Spleen (tissue), 11 donors: ENCODE measurements at regions not wholly inside any gene's neighbourhood (a gene's known extent, or its start where the extent isn't known, plus 50 kb on each side); places are given as distances from the start of the nearest gene placed in this dataset.
"Not testable (repeated sequence)": the region's sequence is repeated elsewhere in the genome, so short reads cannot be mapped to it uniquely, and the experiment has no call there.

ENCODE experiments used
- DNase-seq: peaks from one replicate; pipeline ENCODE4 v3.0.0-alpha.2; 2020
- H3K27ac ChIP-seq, 8 donors: fragments of 200-600 bp; sonication (generic) in 7 of 8; 1 replicate in 4 of 8; 2 replicates in 4 of 8; pipeline versions ENCODE4 v1.5.0 to v1.8.0; 2016 to 2021; ENCODE audit warnings: inconsistent platforms in 4 of 8, mild to moderate bottlenecking in 4 of 8, moderate library complexity in 1 of 8
- H3K27me3 ChIP-seq, 7 donors: fragments of 200-600 bp; sonication (generic) in 6 of 7; replicated peaks in 1 of 7; 1 replicate in 4 of 7; 2 replicates in 3 of 7; pipeline versions ENCODE4 v1.5.0 to v1.8.0; 2016 to 2021; ENCODE audit warnings: inconsistent platforms in 3 of 7, mild to moderate bottlenecking in 1 of 7
- H3K36me3 ChIP-seq, 6 donors: fragments of 200-600 bp; sonication (generic) in 5 of 6; 1 replicate in 4 of 6; 2 replicates in 2 of 6; pipeline versions ENCODE4 v1.5.0 to v1.8.0; 2016 to 2021; ENCODE audit warnings: inconsistent platforms in 2 of 6
- H3K4me1 ChIP-seq, 6 donors: fragments of 200-600 bp; sonication (generic) in 5 of 6; 1 replicate in 3 of 6; 2 replicates in 3 of 6; pipeline versions ENCODE4 v1.5.0 to v1.8.0; 2016 to 2021; ENCODE audit warnings: inconsistent platforms in 3 of 6
- H3K4me3 ChIP-seq, 8 donors: fragments of 200-600 bp; sonication (generic) in 7 of 8; 1 replicate in 4 of 8; 2 replicates in 4 of 8; pipeline versions ENCODE4 v1.5.0 to v1.8.0; 2016 to 2021; ENCODE audit warnings: inconsistent platforms in 4 of 8, mild to moderate bottlenecking in 4 of 8, moderate library complexity in 2 of 8
- H3K9me3 ChIP-seq, 8 donors: fragments of 200-600 bp; sonication (generic) in 7 of 8; 1 replicate in 4 of 8; 2 replicates in 4 of 8; pipeline versions ENCODE4 v1.5.0 to v1.8.0; 2016 to 2021; ENCODE audit warnings: inconsistent platforms in 4 of 8
- POLR2A ChIP-seq, 3 donors: fragments of 450-650 bp; IDR thresholded peaks; one replicate each; pipeline ENCODE4 v1.5.1; 2017; ENCODE audit warnings: antibody characterized with exemption in 3 of 3, mild to moderate bottlenecking in 1 of 3
- POLR2AphosphoS5 ChIP-seq, 3 donors: sonication (generic); formaldehyde crosslinking; IDR thresholded peaks; one replicate each; pipeline ENCODE4 v1.5.1; 2017; ENCODE audit warnings: antibody characterized with exemption in 3 of 3
- WGBS, 5 donors: extraction: QIAGEN DNeasy Blood & Tissue Kit in 3 of 5; methylation state at CpG; one replicate each; pipeline versions ENCODE4 v1.1.5 to v1.1.7; 2013 to 2018; 5-methylcytosine and 5-hydroxymethylcytosine counted together
- intact Hi-C: fragments of 100-400 bp; cut with DNase I; formaldehyde crosslinking; loops from one replicate; pipeline ENCODE4 v1.15.0; 2023; ENCODE audit warnings: low total_unique reads
- TF ChIP-seq, protein P1 (sequence below), 11 experiments: fragments of 200-600 bp in 7 of 11; fragments of 450-650 bp in 4 of 11; sonication (generic) in 4 of 11; IDR thresholded peaks in 8 of 11; conservative IDR thresholded peaks in 3 of 11; 1 replicate in 7 of 11; 2 replicates in 4 of 11; pipeline versions ENCODE4 v1.4.0 to v1.8.0; 2016 to 2021; ENCODE audit warnings: antibody characterized with exemption in 11 of 11, inconsistent platforms in 4 of 11, mild to moderate bottlenecking in 1 of 11
- donor health status: healthy with polysubstance abuse.
- donor health status: DM: no; HTN: no; CAD: no; lungs with moderate emphysema.
- donor health status: DM: no; HTN: no; CAD: no.
- donor health status: Bipolar disorder and iron deficiency.
- donor health status: healthy.
- donor health status: DM: no; HTN: no; CAD: no.
- donor health status: DM: yes; HTN: yes; CAD: no.

GRCh38 chr1:198417039-198417438 lies 123.4 kb downstream of the ATP6V1G3 start:
- Histone ChIP-seq H3K36me3 (no peaks in the 10 kb centered on the region), H3K27ac (no peak overlapping the region), H3K9me3 (no peaks in the 10 kb centered on the region), H3K27me3 (no peaks in the 10 kb centered on the region), H3K4me1 (no peaks in the 10 kb centered on the region), H3K4me3 (no peak overlapping the region)
- TF ChIP-seq POLR2A (IDR thresholded peaks at IDR 0.05) (no peak), POLR2AphosphoS5 (IDR thresholded peaks at IDR 0.05) (no peak)
- TF ChIP-seq, protein P1, sequence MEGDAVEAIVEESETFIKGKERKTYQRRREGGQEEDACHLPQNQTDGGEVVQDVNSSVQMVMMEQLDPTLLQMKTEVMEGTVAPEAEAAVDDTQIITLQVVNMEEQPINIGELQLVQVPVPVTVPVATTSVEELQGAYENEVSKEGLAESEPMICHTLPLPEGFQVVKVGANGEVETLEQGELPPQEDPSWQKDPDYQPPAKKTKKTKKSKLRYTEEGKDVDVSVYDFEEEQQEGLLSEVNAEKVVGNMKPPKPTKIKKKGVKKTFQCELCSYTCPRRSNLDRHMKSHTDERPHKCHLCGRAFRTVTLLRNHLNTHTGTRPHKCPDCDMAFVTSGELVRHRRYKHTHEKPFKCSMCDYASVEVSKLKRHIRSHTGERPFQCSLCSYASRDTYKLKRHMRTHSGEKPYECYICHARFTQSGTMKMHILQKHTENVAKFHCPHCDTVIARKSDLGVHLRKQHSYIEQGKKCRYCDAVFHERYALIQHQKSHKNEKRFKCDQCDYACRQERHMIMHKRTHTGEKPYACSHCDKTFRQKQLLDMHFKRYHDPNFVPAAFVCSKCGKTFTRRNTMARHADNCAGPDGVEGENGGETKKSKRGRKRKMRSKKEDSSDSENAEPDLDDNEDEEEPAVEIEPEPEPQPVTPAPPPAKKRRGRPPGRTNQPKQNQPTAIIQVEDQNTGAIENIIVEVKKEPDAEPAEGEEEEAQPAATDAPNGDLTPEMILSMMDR (IDR thresholded peaks at IDR 0.05 in 8 of 11, conservative IDR thresholded peaks at IDR 0.05 in 3 of 11) = no peak
- intact Hi-C loops = no loop called here
- DNase-seq = no peak

DNA sequence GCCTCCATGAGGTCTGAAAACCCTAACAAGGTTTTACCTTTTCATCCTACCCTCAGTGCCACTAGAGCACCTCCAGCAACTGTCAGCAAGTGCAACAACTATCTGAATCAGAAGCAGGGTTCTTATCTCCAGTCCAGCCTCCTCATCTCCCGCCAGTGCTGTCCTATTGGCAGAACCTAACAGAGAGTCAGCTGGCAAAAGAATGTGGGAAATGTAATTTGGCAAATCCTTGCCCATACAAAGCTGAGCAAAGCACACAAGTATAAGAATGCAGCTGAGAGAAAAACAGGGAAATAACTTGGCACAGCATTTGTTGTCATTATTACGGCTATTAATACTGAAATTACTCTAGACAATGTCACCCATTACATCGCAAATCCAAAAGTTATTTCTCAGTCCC lies 124.2 kb downstream of the ATP6V1G3 start:
- no peaks in the 10 kb centered on the region for H3K4me1 ChIP-seq
- H3K27me3 ChIP-seq = no peaks in the 10 kb centered on the region
- DNase-seq = no peak
- H3K4me3 ChIP-seq = no peak overlapping the region
- intact Hi-C loops = no loop called here
- TF ChIP-seq POLR2AphosphoS5 (IDR thresholded peaks at IDR 0.05) (no peak), POLR2A (IDR thresholded peaks at IDR 0.05) (no peak)
- TF ChIP-seq, protein P1 (IDR thresholded peaks at IDR 0.05 in 8 of 11, conservative IDR thresholded peaks at IDR 0.05 in 3 of 11) = no peak
- WGBS, 5 donors = 76 to 92% (median 82%) methylated on average over 3 of the region's 3 CpGs
- no peaks in the 10 kb centered on the region for H3K9me3 ChIP-seq
- no peaks in the 10 kb centered on the region for H3K36me3 ChIP-seq
- no peak overlapping the region for H3K27ac ChIP-seq

GRCh38 chr1:198411240-198411639 lies 129.2 kb downstream of the ATP6V1G3 start:
- Histone ChIP-seq H3K9me3 (peaks cover 0 to 5% (median 0%) of the 10 kb centered on the region in 8 donors), H3K27me3 (no peaks in the 10 kb centered on the region), H3K27ac (no peak overlapping the region), H3K4me3 (no peak overlapping the region), H3K4me1 (no peaks in the 10 kb centered on the region), H3K36me3 (no peaks in the 10 kb centered on the region)
- no peak for DNase-seq
- intact Hi-C loops = no loop called here
- TF ChIP-seq POLR2A (IDR thresholded peaks at IDR 0.05) = no peak
- TF ChIP-seq POLR2AphosphoS5 (IDR thresholded peaks at IDR 0.05) = no peak
- TF ChIP-seq, protein P1 (IDR thresholded peaks at IDR 0.05 in 8 of 11, conservative IDR thresholded peaks at IDR 0.05 in 3 of 11) = no peak

GRCh38 chr1:198408716-198409115 lies 131.8 kb downstream of the ATP6V1G3 start:
- Histone ChIP-seq H3K4me3 (no peak overlapping the region), H3K36me3 (no peaks in the 10 kb centered on the region), H3K4me1 (no peaks in the 10 kb centered on the region), H3K27me3 (no peaks in the 10 kb centered on the region), H3K27ac (no peak overlapping the region), H3K9me3 (peaks cover 0 to 10% (median 3%) of the 10 kb centered on the region in 8 donors)
- TF ChIP-seq POLR2AphosphoS5 (IDR thresholded peaks at IDR 0.05) (no peak), POLR2A (IDR thresholded peaks at IDR 0.05) (no peak)
- TF ChIP-seq, protein P1 (IDR thresholded peaks at IDR 0.05 in 8 of 11, conservative IDR thresholded peaks at IDR 0.05 in 3 of 11) = no peak
- intact Hi-C loops = no loop called here
- no peak for DNase-seq
- WGBS, 5 donors = 85 to 97% (median 91%) methylated on average over 2 of the region's 2 CpGs

- H3K9me3 ChIP-seq, intact Hi-C loops, H3K4me3 ChIP-seq, DNase-seq, H3K27me3 ChIP-seq, H3K36me3 ChIP-seq, H3K27ac ChIP-seq, H3K4me1 ChIP-seq: not testable (repeated sequence)
- 91 to 96% (median 93%) methylated on average over 8 of the region's 8 CpGs for WGBS, 5 donors
Measured at GRCh38 chr1:198404632-198405031, 135.8 kb downstream of the ATP6V1G3 start.
